IMR-90 (cell line): ENCODE measurements at regions not wholly inside any gene's neighbourhood (a gene's known extent, or its start where the extent isn't known, plus 50 kb on each side); places are given as distances from the start of the nearest gene placed in this dataset.

Experiments
- ATAC-seq: fragments of 200-7000 bp; cut with Tn5 transposase; 2 replicates; pipeline ENCODE4 v1.9.1; 2020; ENCODE audit warnings: low read depth, mild to moderate bottlenecking, moderate library complexity
- BruUV-seq: library from RNA; stranded (reverse); fragments of 400-500 nt; replicated peaks from 2 replicates; lab custom pipeline; 2021; lab: Mats Ljungman, UMichigan
- CTCF ChIA-PET: fragments of 300-600 bp; formaldehyde crosslinking; extraction: SDS; loops from one replicate; lab custom pipeline; 2021; ENCODE audit warnings: antibody characterized with exemption; lab: Yijun Ruan, JAX
- POLR2A ChIA-PET: fragments of 300-600 bp; sonication (Branson Sonifier 250); formaldehyde crosslinking; loops from one replicate; lab custom pipeline; 2022; ENCODE audit warnings: antibody characterized with exemption; ENCODE audit not compliant: unreplicated experiment; lab: Charles Lee
- DNase-seq: peaks from one replicate; pipeline ENCODE4 v3.0.0; 2013
- H2AFZ ChIP-seq: replicated peaks from 2 replicates; pipeline ENCODE3; 2013; ENCODE audit warnings: low read length, mild to moderate bottlenecking; ENCODE audit not compliant: poor library complexity
- H2AK5ac ChIP-seq: 2 replicates; pipeline ENCODE4 v1.6.1; 2013; ENCODE audit warnings: low read depth, low read length, inconsistent platforms
- H2AK9ac ChIP-seq: replicated peaks from 2 replicates; pipeline ENCODE3; 2013; ENCODE audit warnings: mild to moderate bottlenecking, low read depth, low read length, moderate library complexity; ENCODE audit not compliant: poor library complexity
- H2BK120ac ChIP-seq: 2 replicates; pipeline ENCODE4 v1.6.1; 2013; ENCODE audit warnings: low read depth, low read length, inconsistent platforms
- H2BK15ac ChIP-seq: 3 replicates; pipeline ENCODE4 v1.6.1; 2013; ENCODE audit warnings: low read depth, low read length, inconsistent platforms
- H2BK20ac ChIP-seq: 2 replicates; pipeline ENCODE4 v1.6.1; 2013; ENCODE audit warnings: low read depth, mild to moderate bottlenecking, inconsistent platforms, low read length, moderate library complexity
- H2BK5ac ChIP-seq: 2 replicates; pipeline ENCODE4 v1.6.1; 2013; ENCODE audit warnings: mild to moderate bottlenecking, low read depth, low read length, inconsistent platforms; ENCODE audit not compliant: poor library complexity, severe bottlenecking
- H3K14ac ChIP-seq: replicated peaks from 2 replicates; pipeline ENCODE4 v1.6.1; 2013; ENCODE audit warnings: low read depth, low read length, inconsistent platforms
- H3K18ac ChIP-seq: 2 replicates; pipeline ENCODE4 v1.6.1; 2013; ENCODE audit warnings: low read depth, low read length, control low read depth
- H3K23ac ChIP-seq: 2 replicates; pipeline ENCODE4 v1.6.1; 2013; ENCODE audit warnings: low read depth, low read length, inconsistent platforms
- H3K27ac ChIP-seq: 2 replicates; pipeline ENCODE4 v1.5.1; 2013; ENCODE audit warnings: mild to moderate bottlenecking, control low read depth, low read length; ENCODE audit not compliant: insufficient read depth
- H3K27me3 ChIP-seq: 2 replicates; pipeline ENCODE4 v1.6.1; 2013; ENCODE audit warnings: low read length; ENCODE audit not compliant: control insufficient read depth, insufficient read depth
- H3K36me3 ChIP-seq: 2 replicates; pipeline ENCODE4 v1.6.1; 2013; ENCODE audit warnings: low read length, mixed read lengths; ENCODE audit not compliant: control insufficient read depth, insufficient read depth
- H3K4ac ChIP-seq: 2 replicates; pipeline ENCODE4 v1.6.1; 2013; ENCODE audit warnings: low read depth, low read length, inconsistent platforms
- H3K4me1 ChIP-seq: 2 replicates; pipeline ENCODE4 v1.6.1; 2013; ENCODE audit warnings: low read length, mixed read lengths; ENCODE audit not compliant: control insufficient read depth, insufficient read depth
- H3K4me2 ChIP-seq: 2 replicates; pipeline ENCODE4 v1.6.1; 2013; ENCODE audit warnings: low read depth, mild to moderate bottlenecking, control low read depth, low read length, moderate library complexity
- H3K4me3 ChIP-seq: 2 replicates; pipeline ENCODE4 v1.5.1; 2013; ENCODE audit warnings: low read depth, mild to moderate bottlenecking, control low read depth, low read length, moderate library complexity; ENCODE audit not compliant: insufficient read depth
- H3K56ac ChIP-seq: 2 replicates; pipeline ENCODE4 v1.6.1; 2013; ENCODE audit warnings: low read length, inconsistent platforms; ENCODE audit not compliant: insufficient read depth; ENCODE audit errors: extremely low read depth
- H3K79me1 ChIP-seq, 2 experiments: 2 replicates each; pipeline ENCODE4 v1.6.1; 2013; ENCODE audit warnings: low read length in 2 of 2, inconsistent platforms in 1 of 2, low read depth in 1 of 2
- H3K9ac ChIP-seq: 2 replicates; pipeline ENCODE4 v1.6.1; 2013; ENCODE audit warnings: low read depth, low read length, control low read depth
- H3K9me1 ChIP-seq: 2 replicates; pipeline ENCODE4 v1.6.1; 2013; ENCODE audit warnings: low read length, inconsistent platforms; ENCODE audit not compliant: insufficient read depth
- H3K9me3 ChIP-seq: 2 replicates; pipeline ENCODE4 v1.6.1; 2013; ENCODE audit warnings: low read length; ENCODE audit not compliant: control insufficient read depth, insufficient read depth
- H4K20me1 ChIP-seq: 2 replicates; pipeline ENCODE4 v1.6.1; 2013; ENCODE audit warnings: low read length, inconsistent platforms; ENCODE audit not compliant: insufficient read depth
- H4K5ac ChIP-seq: 2 replicates; pipeline ENCODE4 v1.6.1; 2013; ENCODE audit warnings: mild to moderate bottlenecking, low read depth, low read length, control low read depth
- H4K8ac ChIP-seq, 2 experiments: 2 replicates each; pipeline ENCODE4 v1.6.1; 2013; ENCODE audit warnings: low read depth in 2 of 2, low read length in 2 of 2, control low read depth in 1 of 2, inconsistent platforms in 1 of 2
- H4K91ac ChIP-seq: 2 replicates; pipeline ENCODE4 v1.6.1; 2013; ENCODE audit warnings: low read depth, low read length, inconsistent platforms; ENCODE audit not compliant: insufficient read depth
- BHLHE40 ChIP-seq: fragments of 150-350 bp; IDR thresholded peaks from 2 replicates; pipeline ENCODE4 v1.6.1; 2016; ENCODE audit warnings: mild to moderate bottlenecking, low read depth, low read length
- CEBPB ChIP-seq: IDR thresholded peaks from 2 replicates; pipeline ENCODE4 v1.6.1; 2012; ENCODE audit warnings: low read depth, low read length, improper control_type of control experiment
- CHD1 ChIP-seq: IDR thresholded peaks from 2 replicates; pipeline ENCODE4 v1.6.1; 2012; ENCODE audit warnings: low read depth, low read length, improper control_type of control experiment
- CTCF ChIP-seq: conservative IDR thresholded peaks from 2 replicates; pipeline ENCODE4 v1.5.1; 2012; ENCODE audit warnings: mild to moderate bottlenecking, low read depth, low read length, improper control_type of control experiment
- FOS ChIP-seq: fragments of 150-350 bp; IDR thresholded peaks from 2 replicates; pipeline ENCODE4 v1.6.1; 2016; ENCODE audit warnings: low read depth, low read length
- MAFK ChIP-seq: IDR thresholded peaks from 2 replicates; pipeline ENCODE4 v1.6.1; 2012; ENCODE audit warnings: low read depth, low read length, improper control_type of control experiment
- MAZ ChIP-seq: IDR thresholded peaks from 2 replicates; pipeline ENCODE4 v1.6.1; 2012; ENCODE audit warnings: low read depth, mild to moderate bottlenecking, low read length, improper control_type of control experiment, moderate library complexity, borderline replicate concordance
- POLR2A ChIP-seq: IDR thresholded peaks from 2 replicates; pipeline ENCODE4 v1.6.1; 2012; ENCODE audit warnings: mild to moderate bottlenecking, low read depth, low read length
- RAD21 ChIP-seq: IDR thresholded peaks from 2 replicates; pipeline ENCODE4 v1.6.1; 2012; ENCODE audit warnings: low read length, improper control_type of control experiment
- RCOR1 ChIP-seq: IDR thresholded peaks from 2 replicates; pipeline ENCODE4 v1.6.1; 2012; ENCODE audit warnings: mild to moderate bottlenecking, low read length, improper control_type of control experiment; ENCODE audit not compliant: insufficient replicate concordance
- RFX5 ChIP-seq: IDR thresholded peaks from 2 replicates; pipeline ENCODE4 v1.8.0; 2012; ENCODE audit warnings: low read depth, mild to moderate bottlenecking, low read length, moderate library complexity
- SMC3 ChIP-seq: fragments of 150-350 bp; IDR thresholded peaks from 2 replicates; pipeline ENCODE4 v1.6.1; 2016; ENCODE audit warnings: low read depth, mild to moderate bottlenecking, antibody characterized with exemption, low read length, moderate library complexity
- WGBS, 2 experiments: methylation state at CpG; one replicate each; pipeline versions ENCODE4 v1.1.5 to v1.1.7; 2013; ENCODE audit warnings: missing lambda C conversion rate in 2 of 2; ENCODE audit not compliant: insufficient read length in 1 of 2; ENCODE audit errors: extremely low coverage in 2 of 2; 5-methylcytosine and 5-hydroxymethylcytosine counted together
- dilution Hi-C: fragments of 300-500 bp; cut with HindIII; formaldehyde crosslinking; loops from one replicate; pipeline ENCODE4 v1.14.3; 2018; ENCODE audit warnings: low sequenced_read_pairs; ENCODE audit not compliant: unreplicated experiment
- in situ Hi-C: fragments of 300-500 bp; cut with MboI; formaldehyde crosslinking; loops from 3 replicates; pipeline ENCODE4 v1.14.3; 2019; ENCODE audit warnings: low sequenced_read_pairs, inconsistent platforms, mixed read lengths
- intact Hi-C: fragments of 100-400 bp; cut with micrococcal nuclease; formaldehyde crosslinking; loops from 2 replicates; pipeline ENCODE4 v1.10.0; 2022

- Histone ChIP-seq H2AK9ac (no peak overlapping the region), H3K18ac (no peak overlapping the region), H2BK20ac (no peak overlapping the region), H3K36me3 (no peaks in the 10 kb centered on the region), H3K4me3 (no peak overlapping the region), H2BK120ac (no peak overlapping the region), H4K20me1 (no peaks in the 10 kb centered on the region), H3K4ac (no peak overlapping the region), H3K14ac (no peak overlapping the region), H3K23ac (no peak overlapping the region), H3K4me1 (no peaks in the 10 kb centered on the region), H3K9ac (no peak overlapping the region), H3K9me1 (no peaks in the 10 kb centered on the region), H2BK15ac (no peak overlapping the region), H3K79me1 (no peaks in the 10 kb centered on the region), H2AK5ac (no peak overlapping the region), H4K5ac (no peak overlapping the region), H2BK5ac (no peak overlapping the region), H4K8ac (no peak overlapping the region), H3K27ac (no peak overlapping the region), H2AFZ (no peak overlapping the region), H3K9me3 (peaks cover 11% of the 10 kb centered on the region; the same call in 1 of the 2 replicates), H3K4me2 (no peak overlapping the region), H4K91ac (no peak overlapping the region), H3K27me3 (no peaks in the 10 kb centered on the region), H3K56ac (no peak overlapping the region)
- no CpG with 5 or more reads among the region's 5 CpGs for WGBS, 2 experiments
- in situ Hi-C loops (no loop called here), dilution Hi-C loops (no loop called here), intact Hi-C loops (no loop called here)
- no TSS peak for BruUV-seq
- ATAC-seq, result no peak
- CTCF ChIA-PET, result no interaction called here
- TF ChIP-seq RAD21 (no peak), CTCF (no peak), SMC3 (no peak), CEBPB (no peak), RCOR1 (no peak), MAFK (no peak), POLR2A (no peak), BHLHE40 (no peak), CHD1 (no peak), RFX5 (no peak), MAZ (no peak), FOS (no peak)
- POLR2A ChIA-PET, result no interaction called here
- no peak for DNase-seq
Measured at GRCh38 chr20:20929341-20929740, 176.8 kb downstream of the LINC00237 start.
